ENCODE measurements at regions not wholly inside any gene's neighbourhood (a gene's known extent, or its start where the extent isn't known, plus 50 kb on each side); places are given as distances from the start of the nearest gene placed in this dataset.

DNA sequence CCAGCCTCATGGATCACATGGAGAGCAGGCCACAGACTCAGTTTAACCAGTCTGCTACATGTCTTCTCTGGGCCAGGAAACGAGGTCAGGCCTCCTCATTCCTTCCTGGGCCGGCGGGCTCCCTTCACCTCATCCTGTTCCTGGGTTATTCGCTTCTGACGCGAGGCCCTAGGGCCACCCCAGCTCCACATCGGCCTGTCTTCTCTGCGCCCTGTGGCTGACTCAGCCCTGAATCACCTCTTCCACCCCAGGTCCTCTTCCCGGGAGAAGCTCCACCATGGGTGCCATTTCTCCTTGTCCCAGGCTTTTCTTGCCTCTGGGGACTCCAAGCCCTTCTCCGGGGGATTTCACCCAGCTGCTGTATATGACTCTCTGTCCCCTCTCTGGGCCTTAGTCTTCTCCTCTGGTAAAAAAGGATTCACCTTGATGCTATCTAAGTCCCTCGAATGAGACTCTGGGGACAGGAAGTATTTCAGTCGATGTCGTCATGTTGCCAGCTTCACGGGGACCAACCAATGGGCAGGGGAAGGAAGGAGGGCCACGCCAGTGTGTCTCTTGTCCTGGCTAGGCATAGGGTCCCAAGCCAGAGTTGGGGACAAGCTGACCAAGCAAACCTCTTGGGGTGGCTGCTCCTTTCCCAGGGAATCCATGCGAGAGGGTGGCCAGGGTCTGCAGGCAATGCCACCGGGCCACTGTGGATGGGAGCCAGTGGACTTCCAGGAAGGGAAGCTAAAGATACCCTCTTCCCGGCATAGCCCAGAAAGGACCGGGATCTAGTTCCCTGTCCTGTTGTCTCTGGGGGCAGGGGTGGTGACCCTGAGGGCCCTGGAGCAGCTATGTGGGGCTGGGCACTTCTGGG lies 58.7 kb downstream of the SOCS3 start:
- TF ChIP-seq, protein P1, sequence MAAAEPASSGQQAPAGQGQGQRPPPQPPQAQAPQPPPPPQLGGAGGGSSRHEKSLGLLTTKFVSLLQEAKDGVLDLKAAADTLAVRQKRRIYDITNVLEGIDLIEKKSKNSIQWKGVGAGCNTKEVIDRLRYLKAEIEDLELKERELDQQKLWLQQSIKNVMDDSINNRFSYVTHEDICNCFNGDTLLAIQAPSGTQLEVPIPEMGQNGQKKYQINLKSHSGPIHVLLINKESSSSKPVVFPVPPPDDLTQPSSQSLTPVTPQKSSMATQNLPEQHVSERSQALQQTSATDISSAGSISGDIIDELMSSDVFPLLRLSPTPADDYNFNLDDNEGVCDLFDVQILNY (CRISPR knock-in tag; IDR thresholded peaks at IDR 0.05) = no peak
- TF ChIP-seq, protein P2, sequence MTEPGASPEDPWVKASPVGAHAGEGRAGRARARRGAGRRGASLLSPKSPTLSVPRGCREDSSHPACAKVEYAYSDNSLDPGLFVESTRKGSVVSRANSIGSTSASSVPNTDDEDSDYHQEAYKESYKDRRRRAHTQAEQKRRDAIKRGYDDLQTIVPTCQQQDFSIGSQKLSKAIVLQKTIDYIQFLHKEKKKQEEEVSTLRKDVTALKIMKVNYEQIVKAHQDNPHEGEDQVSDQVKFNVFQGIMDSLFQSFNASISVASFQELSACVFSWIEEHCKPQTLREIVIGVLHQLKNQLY (CRISPR knock-in tag; IDR thresholded peaks at IDR 0.05) = no peak
- TF ChIP-seq, protein P3, sequence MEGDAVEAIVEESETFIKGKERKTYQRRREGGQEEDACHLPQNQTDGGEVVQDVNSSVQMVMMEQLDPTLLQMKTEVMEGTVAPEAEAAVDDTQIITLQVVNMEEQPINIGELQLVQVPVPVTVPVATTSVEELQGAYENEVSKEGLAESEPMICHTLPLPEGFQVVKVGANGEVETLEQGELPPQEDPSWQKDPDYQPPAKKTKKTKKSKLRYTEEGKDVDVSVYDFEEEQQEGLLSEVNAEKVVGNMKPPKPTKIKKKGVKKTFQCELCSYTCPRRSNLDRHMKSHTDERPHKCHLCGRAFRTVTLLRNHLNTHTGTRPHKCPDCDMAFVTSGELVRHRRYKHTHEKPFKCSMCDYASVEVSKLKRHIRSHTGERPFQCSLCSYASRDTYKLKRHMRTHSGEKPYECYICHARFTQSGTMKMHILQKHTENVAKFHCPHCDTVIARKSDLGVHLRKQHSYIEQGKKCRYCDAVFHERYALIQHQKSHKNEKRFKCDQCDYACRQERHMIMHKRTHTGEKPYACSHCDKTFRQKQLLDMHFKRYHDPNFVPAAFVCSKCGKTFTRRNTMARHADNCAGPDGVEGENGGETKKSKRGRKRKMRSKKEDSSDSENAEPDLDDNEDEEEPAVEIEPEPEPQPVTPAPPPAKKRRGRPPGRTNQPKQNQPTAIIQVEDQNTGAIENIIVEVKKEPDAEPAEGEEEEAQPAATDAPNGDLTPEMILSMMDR (IDR thresholded peaks at IDR 0.05) = no peak
- TF ChIP-seq ZNF423 (CRISPR knock-in tag; IDR thresholded peaks at IDR 0.05) (no peak), SMAD3 (CRISPR knock-in tag; IDR thresholded peaks at IDR 0.05; ENCODE audit: borderline replicate concordance) (no peak), NR3C1 (CRISPR knock-in tag; conservative IDR thresholded peaks at IDR 0.05; ENCODE audit: low read depth) (no peak), JUN (CRISPR knock-in tag; IDR thresholded peaks at IDR 0.05) (no peak), ZNF232 (CRISPR knock-in tag; IDR thresholded peaks at IDR 0.05) (no peak), TP53 (CRISPR knock-in tag; IDR thresholded peaks at IDR 0.05) (no peak)
- TF ChIP-seq, protein P4, sequence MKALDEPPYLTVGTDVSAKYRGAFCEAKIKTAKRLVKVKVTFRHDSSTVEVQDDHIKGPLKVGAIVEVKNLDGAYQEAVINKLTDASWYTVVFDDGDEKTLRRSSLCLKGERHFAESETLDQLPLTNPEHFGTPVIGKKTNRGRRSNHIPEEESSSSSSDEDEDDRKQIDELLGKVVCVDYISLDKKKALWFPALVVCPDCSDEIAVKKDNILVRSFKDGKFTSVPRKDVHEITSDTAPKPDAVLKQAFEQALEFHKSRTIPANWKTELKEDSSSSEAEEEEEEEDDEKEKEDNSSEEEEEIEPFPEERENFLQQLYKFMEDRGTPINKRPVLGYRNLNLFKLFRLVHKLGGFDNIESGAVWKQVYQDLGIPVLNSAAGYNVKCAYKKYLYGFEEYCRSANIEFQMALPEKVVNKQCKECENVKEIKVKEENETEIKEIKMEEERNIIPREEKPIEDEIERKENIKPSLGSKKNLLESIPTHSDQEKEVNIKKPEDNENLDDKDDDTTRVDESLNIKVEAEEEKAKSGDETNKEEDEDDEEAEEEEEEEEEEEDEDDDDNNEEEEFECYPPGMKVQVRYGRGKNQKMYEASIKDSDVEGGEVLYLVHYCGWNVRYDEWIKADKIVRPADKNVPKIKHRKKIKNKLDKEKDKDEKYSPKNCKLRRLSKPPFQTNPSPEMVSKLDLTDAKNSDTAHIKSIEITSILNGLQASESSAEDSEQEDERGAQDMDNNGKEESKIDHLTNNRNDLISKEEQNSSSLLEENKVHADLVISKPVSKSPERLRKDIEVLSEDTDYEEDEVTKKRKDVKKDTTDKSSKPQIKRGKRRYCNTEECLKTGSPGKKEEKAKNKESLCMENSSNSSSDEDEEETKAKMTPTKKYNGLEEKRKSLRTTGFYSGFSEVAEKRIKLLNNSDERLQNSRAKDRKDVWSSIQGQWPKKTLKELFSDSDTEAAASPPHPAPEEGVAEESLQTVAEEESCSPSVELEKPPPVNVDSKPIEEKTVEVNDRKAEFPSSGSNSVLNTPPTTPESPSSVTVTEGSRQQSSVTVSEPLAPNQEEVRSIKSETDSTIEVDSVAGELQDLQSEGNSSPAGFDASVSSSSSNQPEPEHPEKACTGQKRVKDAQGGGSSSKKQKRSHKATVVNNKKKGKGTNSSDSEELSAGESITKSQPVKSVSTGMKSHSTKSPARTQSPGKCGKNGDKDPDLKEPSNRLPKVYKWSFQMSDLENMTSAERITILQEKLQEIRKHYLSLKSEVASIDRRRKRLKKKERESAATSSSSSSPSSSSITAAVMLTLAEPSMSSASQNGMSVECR (CRISPR knock-in tag; IDR thresholded peaks at IDR 0.05; ENCODE audit: borderline replicate concordance) = no peak
- TF ChIP-seq, protein P5, sequence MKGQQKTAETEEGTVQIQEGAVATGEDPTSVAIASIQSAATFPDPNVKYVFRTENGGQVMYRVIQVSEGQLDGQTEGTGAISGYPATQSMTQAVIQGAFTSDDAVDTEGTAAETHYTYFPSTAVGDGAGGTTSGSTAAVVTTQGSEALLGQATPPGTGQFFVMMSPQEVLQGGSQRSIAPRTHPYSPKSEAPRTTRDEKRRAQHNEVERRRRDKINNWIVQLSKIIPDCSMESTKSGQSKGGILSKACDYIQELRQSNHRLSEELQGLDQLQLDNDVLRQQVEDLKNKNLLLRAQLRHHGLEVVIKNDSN (CRISPR knock-in tag; IDR thresholded peaks at IDR 0.05) = no peak
- TF ChIP-seq, protein P6, sequence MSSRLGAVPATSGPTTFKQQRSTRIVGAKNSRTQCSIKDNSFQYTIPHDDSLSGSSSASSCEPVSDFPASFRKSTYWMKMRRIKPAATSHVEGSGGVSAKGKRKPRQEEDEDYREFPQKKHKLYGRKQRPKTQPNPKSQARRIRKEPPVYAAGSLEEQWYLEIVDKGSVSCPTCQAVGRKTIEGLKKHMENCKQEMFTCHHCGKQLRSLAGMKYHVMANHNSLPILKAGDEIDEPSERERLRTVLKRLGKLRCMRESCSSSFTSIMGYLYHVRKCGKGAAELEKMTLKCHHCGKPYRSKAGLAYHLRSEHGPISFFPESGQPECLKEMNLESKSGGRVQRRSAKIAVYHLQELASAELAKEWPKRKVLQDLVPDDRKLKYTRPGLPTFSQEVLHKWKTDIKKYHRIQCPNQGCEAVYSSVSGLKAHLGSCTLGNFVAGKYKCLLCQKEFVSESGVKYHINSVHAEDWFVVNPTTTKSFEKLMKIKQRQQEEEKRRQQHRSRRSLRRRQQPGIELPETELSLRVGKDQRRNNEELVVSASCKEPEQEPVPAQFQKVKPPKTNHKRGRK (CRISPR knock-in tag; IDR thresholded peaks at IDR 0.05; ENCODE audit: borderline replicate concordance) = no peak
